ENCODE measurements at regions not wholly inside any gene's neighbourhood (a gene's known extent, or its start where the extent isn't known, plus 50 kb on each side); places are given as distances from the start of the nearest gene placed in this dataset.

DNA sequence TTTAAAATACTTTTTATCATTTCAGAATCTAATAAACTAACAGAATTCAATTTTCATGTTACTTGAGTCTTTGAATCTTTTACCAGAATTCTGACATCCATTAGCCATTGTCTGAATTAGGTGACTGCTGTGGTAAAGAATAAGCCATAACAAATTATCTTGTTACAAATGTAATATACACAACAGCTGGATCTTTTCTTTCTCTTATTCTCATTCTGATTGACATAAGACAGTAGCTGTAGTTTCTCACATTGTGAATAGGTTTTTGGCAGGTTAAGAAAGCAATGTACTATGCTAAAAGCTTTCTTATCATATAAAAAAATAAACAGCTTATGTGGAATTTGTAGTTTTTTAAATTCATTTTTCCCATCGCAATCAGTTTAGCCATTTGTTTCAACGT lies 734.0 kb upstream of the PCDH9 start:
- no peaks in the 10 kb centered on the region for H3K4me1 ChIP-seq (ENCODE audit: insufficient read depth, low read length, poor library complexity, severe bottlenecking)
- TF ChIP-seq EZH2 (IDR thresholded peaks at IDR 0.05; ENCODE audit: borderline replicate concordance, low read depth, low read length, poor library complexity, severe bottlenecking): no peak
- TF ChIP-seq, protein P1, sequence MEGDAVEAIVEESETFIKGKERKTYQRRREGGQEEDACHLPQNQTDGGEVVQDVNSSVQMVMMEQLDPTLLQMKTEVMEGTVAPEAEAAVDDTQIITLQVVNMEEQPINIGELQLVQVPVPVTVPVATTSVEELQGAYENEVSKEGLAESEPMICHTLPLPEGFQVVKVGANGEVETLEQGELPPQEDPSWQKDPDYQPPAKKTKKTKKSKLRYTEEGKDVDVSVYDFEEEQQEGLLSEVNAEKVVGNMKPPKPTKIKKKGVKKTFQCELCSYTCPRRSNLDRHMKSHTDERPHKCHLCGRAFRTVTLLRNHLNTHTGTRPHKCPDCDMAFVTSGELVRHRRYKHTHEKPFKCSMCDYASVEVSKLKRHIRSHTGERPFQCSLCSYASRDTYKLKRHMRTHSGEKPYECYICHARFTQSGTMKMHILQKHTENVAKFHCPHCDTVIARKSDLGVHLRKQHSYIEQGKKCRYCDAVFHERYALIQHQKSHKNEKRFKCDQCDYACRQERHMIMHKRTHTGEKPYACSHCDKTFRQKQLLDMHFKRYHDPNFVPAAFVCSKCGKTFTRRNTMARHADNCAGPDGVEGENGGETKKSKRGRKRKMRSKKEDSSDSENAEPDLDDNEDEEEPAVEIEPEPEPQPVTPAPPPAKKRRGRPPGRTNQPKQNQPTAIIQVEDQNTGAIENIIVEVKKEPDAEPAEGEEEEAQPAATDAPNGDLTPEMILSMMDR (conservative IDR thresholded peaks at IDR 0.05; ENCODE audit: low read depth, low read length): no peak
- no peak overlapping the region for H3K27ac ChIP-seq (ENCODE audit: low read depth, low read length, poor library complexity, severe bottlenecking)
- intact Hi-C loops (cut with micrococcal nuclease; ENCODE audit: unreplicated experiment): no loop called here
- H3K4me3 ChIP-seq (ENCODE audit: low read depth, low read length, poor library complexity, severe bottlenecking): no peak overlapping the region
- H3K36me3 ChIP-seq (ENCODE audit: insufficient read depth, low read length, poor library complexity, severe bottlenecking): no peaks in the 10 kb centered on the region
- ChIA-PET POLR2A (ENCODE audit: low non-redundant PET) (no interaction called here), CTCF (interaction anchor here (0.6 kb wide), 1 partner anchor 1439 kb away, joined by 4 read pairs; no protein-coding TSS in a partner anchor)
- BruUV-seq (replicated peaks): no TSS peak
- DNase-seq (ENCODE audit: low spot score): no peak
- no peaks in the 10 kb centered on the region for H3K9me3 ChIP-seq (ENCODE audit: low read depth, low read length, poor library complexity, severe bottlenecking)
- no peaks in the 10 kb centered on the region for H3K27me3 ChIP-seq (replicated peaks; ENCODE audit: insufficient read depth, low read depth, low read length, poor library complexity)

DNA sequence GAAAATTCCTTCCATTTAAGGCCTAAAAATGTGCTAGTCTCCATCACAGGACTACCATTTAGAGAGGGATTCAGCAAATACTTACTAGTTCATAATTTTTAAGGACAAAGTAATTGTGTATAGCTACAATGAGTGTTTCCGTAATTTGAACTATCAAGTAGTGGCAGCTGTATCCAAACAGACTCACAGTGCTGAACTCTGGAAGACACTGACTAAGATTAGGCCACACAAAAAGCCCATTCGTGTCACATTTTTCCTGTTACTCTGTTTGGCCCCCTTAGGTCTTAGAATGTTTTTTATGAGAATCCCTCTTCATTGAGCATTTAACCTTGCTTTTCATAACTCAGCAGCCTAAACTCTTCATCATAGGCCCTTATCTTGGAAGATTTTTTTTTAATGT lies 731.2 kb upstream of the PCDH9 start:
- no TSS peak for BruUV-seq (replicated peaks)
- no peaks in the 10 kb centered on the region for H3K4me1 ChIP-seq (ENCODE audit: insufficient read depth, low read length, poor library complexity, severe bottlenecking)
- H3K27ac ChIP-seq (ENCODE audit: low read depth, low read length, poor library complexity, severe bottlenecking): no peak overlapping the region
- H3K27me3 ChIP-seq (replicated peaks; ENCODE audit: insufficient read depth, low read depth, low read length, poor library complexity): no peaks in the 10 kb centered on the region
- H3K4me3 ChIP-seq (ENCODE audit: low read depth, low read length, poor library complexity, severe bottlenecking): no peak overlapping the region
- no peaks in the 10 kb centered on the region for H3K36me3 ChIP-seq (ENCODE audit: insufficient read depth, low read length, poor library complexity, severe bottlenecking)
- ChIA-PET POLR2A (ENCODE audit: low non-redundant PET) (no interaction called here), CTCF (no interaction called here)
- no peaks in the 10 kb centered on the region for H3K9me3 ChIP-seq (ENCODE audit: low read depth, low read length, poor library complexity, severe bottlenecking)
- DNase-seq (ENCODE audit: low spot score): no peak
- intact Hi-C loops (cut with micrococcal nuclease; ENCODE audit: unreplicated experiment): no loop called here
- TF ChIP-seq EZH2 (IDR thresholded peaks at IDR 0.05; ENCODE audit: borderline replicate concordance, low read depth, low read length, poor library complexity, severe bottlenecking): no peak
- TF ChIP-seq, protein P1 (conservative IDR thresholded peaks at IDR 0.05; ENCODE audit: low read depth, low read length): no peak

DNA sequence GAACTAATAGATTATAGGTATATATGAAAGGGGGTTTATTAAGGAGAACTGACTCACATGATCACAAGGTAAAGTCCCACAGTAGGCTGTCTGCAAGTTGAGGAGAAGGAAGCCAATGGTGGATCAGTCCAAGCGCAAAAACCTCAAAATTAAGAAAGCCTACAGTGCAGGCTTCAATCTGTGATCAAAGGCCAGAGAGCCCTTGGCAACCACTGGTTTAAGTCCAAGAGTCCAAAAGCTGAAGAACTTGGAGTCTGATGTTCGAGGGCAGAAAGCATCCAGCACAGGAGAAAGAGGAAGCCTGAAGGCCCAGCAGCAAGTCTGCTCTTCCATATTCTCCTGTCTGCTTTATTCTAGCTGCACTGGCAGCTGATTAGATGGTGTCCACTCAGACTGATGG lies 721.3 kb upstream of the PCDH9 start:
- intact Hi-C loops (cut with micrococcal nuclease; ENCODE audit: unreplicated experiment): no loop called here
- POLR2A ChIA-PET (ENCODE audit: low non-redundant PET): no interaction called here
- no peak overlapping the region for H3K27ac ChIP-seq (ENCODE audit: low read depth, low read length, poor library complexity, severe bottlenecking)

More for the DNA sequence above, 721.3 kb upstream of the PCDH9 start:
- H3K9me3 ChIP-seq (ENCODE audit: low read depth, low read length, poor library complexity, severe bottlenecking): no peaks in the 10 kb centered on the region
- no TSS peak for BruUV-seq (replicated peaks)
- DNase-seq (ENCODE audit: low spot score): no peak
- CTCF ChIA-PET: no interaction called here
- no peak overlapping the region for H3K4me3 ChIP-seq (ENCODE audit: low read depth, low read length, poor library complexity, severe bottlenecking)
- no peaks in the 10 kb centered on the region for H3K36me3 ChIP-seq (ENCODE audit: insufficient read depth, low read length, poor library complexity, severe bottlenecking)
- TF ChIP-seq, protein P1 (conservative IDR thresholded peaks at IDR 0.05; ENCODE audit: low read depth, low read length): no peak
- H3K4me1 ChIP-seq (ENCODE audit: insufficient read depth, low read length, poor library complexity, severe bottlenecking): no peaks in the 10 kb centered on the region
- H3K27me3 ChIP-seq (replicated peaks; ENCODE audit: insufficient read depth, low read depth, low read length, poor library complexity): no peaks in the 10 kb centered on the region

Measured in A673 (cell line).